GM12872 (cell line): ENCODE measurements at regions not wholly inside any gene's neighbourhood (a gene's known extent, or its start where the extent isn't known, plus 50 kb on each side); places are given as distances from the start of the nearest gene placed in this dataset.

Source experiments
- CTCF ChIP-seq: IDR thresholded peaks from 3 replicates; pipeline ENCODE4 v1.5.1; 2011; ENCODE audit warnings: low read depth, mild to moderate bottlenecking, low read length, moderate library complexity; ENCODE audit not compliant: insufficient read depth

DNA sequence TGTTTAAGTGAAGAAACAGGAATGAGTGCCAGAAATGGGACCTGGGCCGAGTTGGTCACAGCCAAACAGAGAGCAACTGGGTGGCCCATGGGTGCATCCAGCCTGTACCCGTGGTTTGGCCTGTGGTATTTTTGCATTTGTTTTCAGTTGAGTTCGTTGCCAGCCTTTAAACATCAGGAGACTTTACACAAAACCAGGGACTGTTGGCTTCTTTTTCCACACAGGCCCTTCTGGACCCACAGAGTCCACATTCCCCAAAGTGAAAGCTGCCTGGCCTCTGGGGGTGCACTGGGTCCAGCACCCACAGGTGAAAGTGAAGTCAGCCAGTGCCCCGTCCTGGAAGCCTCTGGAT lies 54.1 kb upstream of the TNS3 start:
- TF ChIP-seq CTCF: no peak

DNA sequence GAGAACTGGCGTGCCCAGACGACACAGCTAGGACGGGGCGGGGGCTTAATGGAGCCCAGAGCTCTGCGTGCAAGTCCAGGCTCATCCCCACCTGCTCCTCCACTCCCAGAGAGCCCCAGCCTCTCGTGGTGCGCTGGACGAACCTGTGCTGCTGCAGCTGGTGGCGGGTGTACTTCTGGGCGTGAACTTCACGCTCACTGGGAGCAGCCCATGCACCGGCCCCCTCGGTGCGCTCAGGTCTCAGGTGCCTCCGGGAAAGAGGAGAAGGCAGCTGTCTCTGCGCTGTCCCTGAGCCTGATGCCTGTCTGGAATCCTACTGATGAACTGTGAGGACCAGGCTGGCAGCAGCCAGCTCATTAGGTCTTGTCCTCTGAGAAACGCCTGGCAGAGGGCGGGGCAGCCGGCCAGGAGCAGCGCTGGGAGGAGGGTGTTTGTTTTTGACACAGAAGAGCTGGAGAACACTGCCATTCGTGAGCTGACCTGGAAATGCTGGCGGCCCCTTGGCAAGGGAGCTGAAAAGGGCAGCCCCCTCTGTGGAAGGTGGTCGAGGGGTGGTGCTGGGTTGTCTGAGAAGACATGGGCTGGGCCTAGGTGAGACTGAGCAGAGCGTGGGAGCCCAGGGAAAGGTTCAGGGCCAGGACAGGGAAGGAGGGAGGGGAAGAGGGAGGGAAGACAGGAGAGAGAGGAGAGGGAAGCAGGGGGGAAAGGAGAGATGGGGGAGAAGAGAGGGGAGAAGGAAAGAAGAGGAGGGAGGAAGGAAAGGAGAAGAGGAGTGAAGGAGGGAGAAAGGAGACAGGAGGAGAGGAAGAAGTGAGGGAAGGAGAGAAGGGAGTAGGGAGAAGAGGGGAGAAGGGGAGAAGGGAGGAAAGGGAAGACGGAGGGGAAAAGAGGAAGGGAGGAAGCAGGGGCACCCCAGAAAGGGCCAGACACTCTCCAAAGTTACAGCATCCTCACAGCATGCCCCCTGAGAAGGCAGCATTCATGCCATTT lies 53.5 kb upstream of the TNS3 start:
- TF ChIP-seq CTCF: no peak

GRCh38 chr7:47634273-47634672 lies 52.4 kb upstream of the TNS3 start:
- TF ChIP-seq CTCF: no peak

GRCh38 chr7:47633134-47633533 lies 51.2 kb upstream of the TNS3 start:
- TF ChIP-seq CTCF: no peak
